GM18520 (cell line): ENCODE measurements at regions not wholly inside any gene's neighbourhood (a gene's known extent, or its start where the extent isn't known, plus 50 kb on each side); places are given as distances from the start of the nearest gene placed in this dataset.
"Not testable (repeated sequence)": the region's sequence is repeated elsewhere in the genome, so short reads cannot be mapped to it uniquely, and the experiment has no call there.

Experiments used
- ATAC-seq: cut with Tn5 transposase; IDR thresholded peaks from one replicate; pipeline ENCODE4 v1.9.1; 2021; ENCODE audit not compliant: unreplicated experiment

GRCh38 chr2:198652461-198652860 lies 805.3 kb downstream of the SATB2 start:
- ATAC-seq = no peak

GRCh38 chr2:198645816-198646215 lies 811.9 kb downstream of the SATB2 start:
- no peak for ATAC-seq

- ATAC-seq = no peak
Observed at GRCh38 chr2:198641161-198641560, 816.6 kb downstream of the SATB2 start.

- ATAC-seq = no peak
Observed at GRCh38 chr2:198640463-198640862, 817.3 kb downstream of the SATB2 start.

- no peak for ATAC-seq
Observed at GRCh38 chr2:198639580-198639979, 818.2 kb downstream of the SATB2 start.

- no peak for ATAC-seq
Observed at GRCh38 chr2:198638577-198638976, 819.2 kb downstream of the SATB2 start.

- ATAC-seq = no peak
Observed at GRCh38 chr2:198630384-198630783, 826.0 kb downstream of the PLCL1 start.

- ATAC-seq = no peak
Observed at GRCh38 chr2:198628596-198628995, 824.2 kb downstream of the PLCL1 start.

GRCh38 chr2:198622986-198623730 lies 818.8 kb downstream of the PLCL1 start:
- ATAC-seq = no peak

GRCh38 chr2:198615972-198616371 lies 811.6 kb downstream of the PLCL1 start:
- no peak for ATAC-seq

GRCh38 chr2:198611201-198611600 lies 806.8 kb downstream of the PLCL1 start:
- ATAC-seq = no peak

GRCh38 chr2:198604599-198604998 lies 800.2 kb downstream of the PLCL1 start:
- no peak for ATAC-seq

GRCh38 chr2:198602986-198603385 lies 798.6 kb downstream of the PLCL1 start:
- not testable (repeated sequence) for ATAC-seq

- no peak for ATAC-seq
Observed at GRCh38 chr2:198597648-198598047, 793.3 kb downstream of the PLCL1 start.

GRCh38 chr2:198596985-198597384 lies 792.6 kb downstream of the PLCL1 start:
- no peak for ATAC-seq

- ATAC-seq = no peak
Observed at GRCh38 chr2:198595721-198596120, 791.3 kb downstream of the PLCL1 start.

- ATAC-seq = no peak
Observed at GRCh38 chr2:198591586-198591985, 787.2 kb downstream of the PLCL1 start.

- ATAC-seq = no peak
Observed at GRCh38 chr2:198587741-198588140, 783.3 kb downstream of the PLCL1 start.

GRCh38 chr2:198587240-198587639 lies 782.8 kb downstream of the PLCL1 start:
- ATAC-seq = no peak

GRCh38 chr2:198571393-198571792 lies 767.0 kb downstream of the PLCL1 start:
- ATAC-seq = no peak

- ATAC-seq = no peak
Observed at GRCh38 chr2:198558176-198558575, 753.8 kb downstream of the PLCL1 start.

GRCh38 chr2:198546122-198546521 lies 741.7 kb downstream of the PLCL1 start:
- ATAC-seq = no peak

- no peak for ATAC-seq
Observed at GRCh38 chr2:198545411-198545810, 741.0 kb downstream of the PLCL1 start.
